H9 (cell line): ENCODE measurements at regions not wholly inside any gene's neighbourhood (a gene's known extent, or its start where the extent isn't known, plus 50 kb on each side); places are given as distances from the start of the nearest gene placed in this dataset.

Source experiments
- DNase-seq: peaks from one replicate; pipeline ENCODE4 v3.0.0-alpha.2; 2017
- H2AFZ ChIP-seq: one replicate; pipeline ENCODE4 v1.6.1; 2013; ENCODE audit warnings: mild to moderate bottlenecking, low read length, control low read depth, moderate library complexity
- H2AK5ac ChIP-seq: 2 replicates; pipeline ENCODE4 v1.6.1; 2013; ENCODE audit warnings: low read length, control low read depth, mixed read lengths; ENCODE audit not compliant: insufficient read length
- H2BK120ac ChIP-seq: one replicate; pipeline ENCODE4 v1.6.1; 2013; ENCODE audit warnings: low read depth, mild to moderate bottlenecking, low read length, control low read depth, inconsistent platforms; ENCODE audit not compliant: poor library complexity, severe bottlenecking
- H2BK12ac ChIP-seq: 2 replicates; pipeline ENCODE4 v1.6.1; 2013; ENCODE audit warnings: low read length, control low read depth, mixed read lengths, low read depth; ENCODE audit not compliant: insufficient read length
- H2BK15ac ChIP-seq: 2 replicates; pipeline ENCODE4 v1.6.1; 2013; ENCODE audit warnings: low read depth, low read length, control low read depth
- H2BK20ac ChIP-seq: one replicate; pipeline ENCODE4 v1.6.1; 2013; ENCODE audit warnings: low read depth, mild to moderate bottlenecking, low read length, control low read depth, inconsistent platforms; ENCODE audit not compliant: poor library complexity, severe bottlenecking
- H2BK5ac ChIP-seq: 2 replicates; pipeline ENCODE4 v1.6.1; 2013; ENCODE audit warnings: low read length, control low read depth, mixed read lengths; ENCODE audit not compliant: insufficient read length
- H3K14ac ChIP-seq: 2 replicates; pipeline ENCODE4 v1.6.1; 2013; ENCODE audit warnings: low read length, control low read depth; ENCODE audit not compliant: insufficient read depth
- H3K18ac ChIP-seq: 2 replicates; pipeline ENCODE4 v1.6.1; 2013; ENCODE audit warnings: low read depth, mild to moderate bottlenecking, mixed read lengths, low read length, control low read depth; ENCODE audit not compliant: insufficient read length
- H3K23ac ChIP-seq: 2 replicates; pipeline ENCODE4 v1.6.1; 2013; ENCODE audit warnings: low read length, control low read depth, mixed read lengths, low read depth; ENCODE audit not compliant: insufficient read length
- H3K23me2 ChIP-seq: 2 replicates; pipeline ENCODE4 v1.6.1; 2013; ENCODE audit warnings: low read depth, mild to moderate bottlenecking, mixed read lengths, low read length, control low read depth; ENCODE audit not compliant: insufficient read length, poor library complexity, severe bottlenecking
- H3K27ac ChIP-seq: 2 replicates; pipeline ENCODE4 v1.5.1; 2013; ENCODE audit warnings: low read length, control low read depth, mixed read lengths, low read depth; ENCODE audit not compliant: insufficient read length
- H3K27me3 ChIP-seq: 2 replicates; pipeline ENCODE4 v1.6.1; 2013; ENCODE audit warnings: low read length, control low read depth, inconsistent platforms; ENCODE audit not compliant: insufficient read depth
- H3K4ac ChIP-seq: 2 replicates; pipeline ENCODE4 v1.6.1; 2013; ENCODE audit warnings: low read depth, mild to moderate bottlenecking, control low read depth, inconsistent platforms, low read length, moderate library complexity
- H3K4me1 ChIP-seq: 2 replicates; pipeline ENCODE4 v1.6.1; 2013; ENCODE audit warnings: low read length, control low read depth, inconsistent platforms; ENCODE audit not compliant: insufficient read depth
- H3K4me2 ChIP-seq: 2 replicates; pipeline ENCODE4 v1.6.1; 2013; ENCODE audit warnings: low read length, control low read depth, mixed read lengths; ENCODE audit not compliant: insufficient read length, insufficient read depth
- H3K56ac ChIP-seq: 2 replicates; pipeline ENCODE4 v1.6.1; 2013; ENCODE audit warnings: low read depth, mild to moderate bottlenecking, mixed read lengths, low read length, control low read depth; ENCODE audit not compliant: insufficient read length
- H3K79me1 ChIP-seq: 2 replicates; pipeline ENCODE4 v1.6.1; 2013; ENCODE audit warnings: low read depth, mild to moderate bottlenecking, moderate library complexity, low read length, control low read depth, inconsistent platforms; ENCODE audit not compliant: insufficient read depth, poor library complexity, severe bottlenecking
- H3K79me2 ChIP-seq: 2 replicates; pipeline ENCODE4 v1.6.1; 2013; ENCODE audit warnings: low read length, control low read depth, inconsistent platforms; ENCODE audit not compliant: insufficient read depth
- H3K9ac ChIP-seq: 2 replicates; pipeline ENCODE4 v1.6.1; 2013; ENCODE audit warnings: low read length, control low read depth, mixed read lengths; ENCODE audit not compliant: insufficient read length; ENCODE audit errors: extremely low read depth
- H3K9me3 ChIP-seq: one replicate; pipeline ENCODE4 v1.6.1; 2013; ENCODE audit warnings: low read depth, low read length, inconsistent platforms; ENCODE audit not compliant: control insufficient read depth
- H3T11ph ChIP-seq: one replicate; pipeline ENCODE4 v1.6.1; 2013; ENCODE audit warnings: mild to moderate bottlenecking, low read length, control low read depth, inconsistent platforms
- H4K20me1 ChIP-seq: one replicate; pipeline ENCODE4 v1.6.1; 2013; ENCODE audit not compliant: control insufficient read depth, insufficient read length, insufficient read depth
- H4K5ac ChIP-seq: 2 replicates; pipeline ENCODE4 v1.6.1; 2013; ENCODE audit warnings: low read depth, mild to moderate bottlenecking, mixed read lengths, low read length, control low read depth; ENCODE audit not compliant: insufficient read length
- H4K8ac ChIP-seq: replicated peaks from 2 replicates; pipeline ENCODE4 v1.6.1; 2013; ENCODE audit warnings: low read length, control low read depth, mixed read lengths, low read depth; ENCODE audit not compliant: insufficient read length
- H4K91ac ChIP-seq: 2 replicates; pipeline ENCODE4 v1.6.1; 2013; ENCODE audit warnings: low read depth, mild to moderate bottlenecking, moderate library complexity, mixed read lengths, low read length, control low read depth; ENCODE audit not compliant: insufficient read length
- H3K27ac Mint-ChIP-seq, 3 experiments: 2 replicates in 2 of 3; 3 replicates in 1 of 3; pipeline ENCODE4 v1.8.0; 2020 to 2021; ENCODE audit warnings: mixed read lengths in 3 of 3, mild to moderate bottlenecking in 1 of 3, moderate library complexity in 1 of 3
- H3K27me3 Mint-ChIP-seq: 2 replicates; pipeline ENCODE4 v1.8.0; 2021; ENCODE audit warnings: low read depth, mild to moderate bottlenecking, moderate library complexity, mixed read lengths
- H3K36me3 Mint-ChIP-seq, 3 experiments: 2 replicates in 2 of 3; 3 replicates in 1 of 3; pipeline ENCODE4 v1.8.0; 2020 to 2021; ENCODE audit warnings: low read depth in 3 of 3, mixed read lengths in 3 of 3; ENCODE audit not compliant: insufficient read depth in 1 of 3
- H3K4me1 Mint-ChIP-seq, 2 experiments: 2 replicates each; pipeline ENCODE4 v1.8.0; 2020; ENCODE audit warnings: mixed read lengths in 2 of 2
- H3K4me3 Mint-ChIP-seq, 2 experiments: 2 replicates in 1 of 2; 3 replicates in 1 of 2; pipeline ENCODE4 v1.8.0; 2020 to 2021; ENCODE audit warnings: mild to moderate bottlenecking in 2 of 2, mixed read lengths in 2 of 2, moderate library complexity in 1 of 2
- H3K9me3 Mint-ChIP-seq, 2 experiments: 2 replicates in 1 of 2; 3 replicates in 1 of 2; pipeline ENCODE4 v1.8.0; 2020; ENCODE audit warnings: mild to moderate bottlenecking in 2 of 2, mixed read lengths in 2 of 2, moderate library complexity in 1 of 2
- CTCF ChIP-seq: fragments of 200-600 bp; sonication (generic); conservative IDR thresholded peaks from 3 replicates; pipeline ENCODE4 v1.8.0; 2021; ENCODE audit warnings: antibody characterized with exemption, mild to moderate bottlenecking
- WGBS: extraction: QIAGEN DNeasy Blood & Tissue Kit; methylation state at CpG from one replicate; pipeline ENCODE4 v1.1.7; 2013; ENCODE audit warnings: missing lambda C conversion rate, low lambda C conversion rate, mixed read lengths; ENCODE audit not compliant: insufficient read length; ENCODE audit errors: extremely low coverage; 5-methylcytosine and 5-hydroxymethylcytosine counted together

GRCh38 chr15:54884312-54884711 lies 312.4 kb downstream of the RSL24D1 start:
- Mint-ChIP-seq H3K27ac (no peak overlapping the region), H3K9me3 (peaks cover 32 to 47% of the 10 kb centered on the region in 2 experiments), H3K36me3 (peaks cover 8 to 26% (median 20%) of the 10 kb centered on the region in 3 experiments), H3K4me1 (no peaks in the 10 kb centered on the region), H3K27me3 (peaks cover 3% of the 10 kb centered on the region; the same call in 1 of the 2 replicates), H3K4me3 (no peak overlapping the region)
- WGBS, result no CpG with 5 or more reads among the region's 1 CpG
- no peak overlapping the region for H4K5ac ChIP-seq
- no peak overlapping the region for H3K4ac ChIP-seq
- no peak overlapping the region for H2AK5ac ChIP-seq
- H4K91ac ChIP-seq, result no peak overlapping the region
- no peak overlapping the region for H2BK15ac ChIP-seq
- H3K4me1 ChIP-seq, result no peaks in the 10 kb centered on the region
- peaks cover 13% of the 10 kb centered on the region for H3K9me3 ChIP-seq
- H3K23me2 ChIP-seq, result no peaks in the 10 kb centered on the region
- no peak overlapping the region for H3T11ph ChIP-seq
- no peak for TF ChIP-seq CTCF
- no peaks in the 10 kb centered on the region for H3K79me2 ChIP-seq
- H2AFZ ChIP-seq, result no peak overlapping the region
- no peak overlapping the region for H4K8ac ChIP-seq
- no peak overlapping the region for H3K23ac ChIP-seq
- DNase-seq, result no peak
- no peaks in the 10 kb centered on the region for H3K27me3 ChIP-seq
- no peak overlapping the region for H2BK12ac ChIP-seq
- no peak overlapping the region for H3K9ac ChIP-seq
- no peak overlapping the region for H3K56ac ChIP-seq
- H2BK120ac ChIP-seq, result no peak overlapping the region
- H3K14ac ChIP-seq, result no peak overlapping the region
- no peak overlapping the region for H2BK20ac ChIP-seq
- H3K18ac ChIP-seq, result no peak overlapping the region
- no peak overlapping the region for H3K27ac ChIP-seq
- no peaks in the 10 kb centered on the region for H3K79me1 ChIP-seq
- H3K4me2 ChIP-seq, result no peak overlapping the region
- no peaks in the 10 kb centered on the region for H4K20me1 ChIP-seq
- no peak overlapping the region for H2BK5ac ChIP-seq
